ENCODE measurements at regions not wholly inside any gene's neighbourhood (a gene's known extent, or its start where the extent isn't known, plus 50 kb on each side); places are given as distances from the start of the nearest gene placed in this dataset.

GRCh38 chr11:116170526-116171120, 602.2 kb downstream of the BUD13 start:
- TF ChIP-seq CTCF (IDR thresholded peaks at IDR 0.05 in 4 of 5, conservative IDR thresholded peaks at IDR 0.05 in 1 of 5) = no peak
- no peak for TF ChIP-seq POLR2A (IDR thresholded peaks at IDR 0.05)

Measured in gastrocnemius medialis (tissue), 4 donors.